ENCODE measurements at regions not wholly inside any gene's neighbourhood (a gene's known extent, or its start where the extent isn't known, plus 50 kb on each side); places are given as distances from the start of the nearest gene placed in this dataset.
A peak's percentile ranks its signal among the peaks of the same experiment; 100 is the strongest.

DNA sequence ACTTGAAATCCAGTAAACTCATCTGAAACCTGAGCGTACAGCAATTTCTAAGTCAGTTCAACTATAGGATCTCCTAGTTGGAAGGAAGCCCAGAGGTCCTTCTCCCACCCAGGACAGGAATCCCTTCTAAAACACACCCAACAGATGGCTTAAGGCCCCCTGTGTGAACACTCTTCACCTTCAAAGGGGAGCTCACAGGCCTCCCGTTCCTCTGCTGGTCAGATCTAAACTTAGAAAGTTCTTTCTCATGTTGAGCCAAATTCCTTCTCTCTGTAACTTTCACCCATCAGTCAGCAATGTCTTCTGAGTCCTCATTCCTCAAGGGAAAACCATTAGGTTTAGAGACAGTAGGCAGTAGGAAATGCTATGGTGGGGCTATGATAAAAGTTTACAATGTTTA is 355.2 kb downstream of the PCNX1 start:
- DNase-seq = no peak
- intact Hi-C loops (cut with DNase I, micrococcal nuclease) = no loop called here
- ATAC-seq = no peak

DNA sequence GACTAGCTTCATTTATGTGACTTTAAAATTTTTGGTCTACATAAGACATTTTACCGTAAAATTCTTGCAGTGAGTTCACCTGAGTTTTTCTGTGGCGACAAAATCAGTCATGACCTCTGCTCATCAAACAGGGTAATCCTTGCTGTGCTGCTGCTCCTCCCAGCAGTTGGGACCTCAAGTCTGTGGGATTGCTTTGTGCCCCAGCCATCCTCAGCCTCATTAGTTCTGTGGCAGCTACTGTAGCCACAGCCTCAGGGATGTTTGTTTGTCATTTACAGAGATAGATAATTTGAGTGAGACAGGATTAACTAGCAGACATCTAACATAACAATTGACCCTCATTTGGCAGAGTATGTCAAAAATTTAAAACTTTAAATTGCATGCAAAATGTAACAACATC is 357.0 kb downstream of the PCNX1 start:
- DNase-seq (no peak), ATAC-seq (no peak)
- intact Hi-C loops (cut with DNase I, micrococcal nuclease) = no loop called here

GRCh38 chr14:71267007-71267513 is 359.8 kb downstream of the PCNX1 start:
- no peak for ATAC-seq
- intact Hi-C loops (cut with DNase I, micrococcal nuclease) = no loop called here
- no peak for DNase-seq

DNA sequence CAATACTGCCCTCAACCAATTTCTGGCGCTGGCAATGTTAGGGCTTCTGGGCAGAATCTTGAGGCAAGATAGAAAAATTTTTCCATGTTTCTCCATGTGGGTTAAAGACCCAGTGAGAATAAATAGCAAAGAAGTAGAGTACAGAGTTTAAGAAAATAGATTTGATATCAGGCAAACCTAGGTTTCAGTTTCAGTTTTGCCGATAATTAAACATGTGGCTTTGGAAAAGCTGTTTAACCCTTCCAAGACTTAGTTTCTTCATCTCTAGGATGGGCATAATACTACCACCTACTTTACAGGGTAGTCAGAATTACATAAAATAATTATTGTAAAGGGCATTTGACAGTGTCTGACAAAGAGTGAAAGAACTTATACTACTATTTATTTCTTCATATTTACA is 360.4 kb downstream of the PCNX1 start:
- intact Hi-C loops (cut with DNase I, micrococcal nuclease) = no loop called here

GRCh38 chr14:71270111-71270510 is 362.9 kb downstream of the PCNX1 start:
- ATAC-seq = no peak
- intact Hi-C loops (cut with DNase I, micrococcal nuclease) = no loop called here
- no peak for DNase-seq

More for the DNA sequence above, 360.4 kb downstream of the PCNX1 start:
- DNase-seq (no peak), ATAC-seq (peak; percentile 40)

GRCh38 chr14:71271166-71271945 is 364.1 kb downstream of the PCNX1 start:
- ATAC-seq (no peak), DNase-seq (no peak)
- intact Hi-C loops (cut with DNase I, micrococcal nuclease) = no loop called here

GRCh38 chr14:71273366-71273765 is 366.1 kb downstream of the PCNX1 start:
- no peak for DNase-seq
- intact Hi-C loops (cut with DNase I, micrococcal nuclease) = no loop called here
- ATAC-seq = no peak

DNA sequence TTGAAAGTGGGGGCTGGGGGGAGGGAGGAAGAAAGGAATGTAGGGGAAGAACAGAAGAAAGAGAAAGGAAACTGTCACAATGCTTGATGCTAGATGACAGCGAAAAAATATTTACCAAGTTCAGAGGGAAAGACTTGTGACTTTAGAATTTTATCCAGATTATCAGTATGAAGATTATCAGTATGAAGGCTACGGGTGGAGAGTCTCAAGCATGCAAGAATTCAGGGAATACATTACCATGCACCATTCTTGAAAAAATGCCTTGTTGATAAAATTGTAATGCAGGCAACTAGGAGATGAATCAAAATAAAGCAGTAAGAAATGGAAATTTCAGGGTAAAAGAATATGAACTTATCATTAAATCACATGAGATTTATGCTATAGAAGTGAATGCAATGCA is 376.8 kb downstream of the PCNX1 start:
- DNase-seq = no peak
- ATAC-seq = no peak
- intact Hi-C loops (cut with DNase I, micrococcal nuclease) = no loop called here

GRCh38 chr14:71286126-71286525 is 378.9 kb downstream of the PCNX1 start:
- no peak for ATAC-seq
- intact Hi-C loops (cut with DNase I, micrococcal nuclease) = no loop called here
- DNase-seq = no peak

- no peak for ATAC-seq
- intact Hi-C loops (cut with DNase I, micrococcal nuclease) = no loop called here
- no peak for DNase-seq
Observed at GRCh38 chr14:71287567-71287966, 380.3 kb downstream of the PCNX1 start.

DNA sequence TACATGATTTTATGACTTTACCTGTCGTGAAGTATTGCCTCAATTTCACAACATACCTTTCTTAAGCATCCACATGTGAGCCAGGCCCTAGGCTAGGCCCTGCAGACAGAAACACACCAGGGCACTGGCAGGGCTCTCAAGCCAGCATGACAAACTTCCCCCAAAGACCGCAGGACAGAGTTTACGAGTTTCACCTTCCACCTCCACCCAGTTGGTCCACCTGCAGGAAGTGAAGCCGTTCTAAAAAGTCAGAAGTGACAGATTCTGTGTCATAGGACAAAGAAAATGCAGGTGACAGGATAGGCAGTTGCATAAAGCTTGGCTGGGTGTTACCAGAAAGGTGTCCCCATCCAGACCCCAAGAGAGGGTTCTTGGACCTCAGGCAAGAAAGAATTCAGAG is 382.3 kb downstream of the PCNX1 start:
- ATAC-seq = peak; percentile 92
- intact Hi-C loops (cut with DNase I, micrococcal nuclease) = no loop called here
- DNase-seq = peak; percentile 31 to 63

- no peak for DNase-seq
- ATAC-seq = peak; percentile 24
- intact Hi-C loops (cut with DNase I, micrococcal nuclease) = no loop called here
Observed at GRCh38 chr14:71290301-71290700, 383.0 kb downstream of the PCNX1 start.

DNA sequence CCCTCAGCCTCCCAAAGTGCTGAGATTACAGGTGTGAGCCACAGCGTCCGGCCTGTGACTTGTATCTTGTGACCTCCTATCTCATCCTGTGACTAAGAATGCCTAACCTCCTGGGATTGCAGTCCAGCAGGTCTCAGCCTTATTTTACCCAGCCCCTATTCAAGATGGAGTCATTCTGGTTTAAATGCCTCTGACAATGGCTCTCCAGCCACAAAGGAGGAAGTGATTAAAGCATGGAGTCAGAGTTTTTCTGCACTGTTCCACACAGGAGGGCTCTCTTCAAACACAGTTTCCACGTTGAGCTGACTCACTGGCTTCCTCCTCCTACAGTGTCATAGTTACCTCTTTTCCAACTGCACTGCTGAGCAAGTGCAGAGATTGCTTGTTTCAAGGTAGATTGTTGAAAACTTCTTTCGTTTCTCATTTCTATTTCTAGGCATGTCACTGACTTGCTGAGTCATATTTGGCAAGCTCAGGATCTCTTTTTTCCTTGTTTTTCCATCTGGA is 383.8 kb downstream of the PCNX1 start:
- intact Hi-C loops (cut with DNase I, micrococcal nuclease) = no loop called here
- no peak for DNase-seq
- peak; percentile 51 for ATAC-seq

DNA sequence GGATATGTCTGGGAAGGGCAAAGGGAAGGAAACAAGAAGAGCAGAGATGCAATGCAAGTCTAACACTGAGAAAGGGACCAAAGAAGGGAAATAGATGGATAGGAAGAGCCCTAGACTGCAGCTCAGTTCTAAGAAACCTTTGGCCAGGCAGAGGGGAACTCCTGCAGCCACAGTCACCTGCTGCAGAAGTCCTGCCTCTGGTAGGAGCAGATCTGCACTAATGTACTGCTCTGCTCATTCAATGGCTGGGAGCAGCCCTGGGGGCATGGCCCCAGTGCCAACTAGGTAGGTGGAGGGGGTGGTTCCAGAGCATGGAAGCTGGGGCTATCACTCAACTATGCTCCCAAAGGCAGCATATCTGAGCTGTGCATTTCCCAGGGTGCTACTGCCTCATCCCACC is 388.9 kb downstream of the PCNX1 start:
- intact Hi-C loops (cut with DNase I, micrococcal nuclease) = no loop called here
- ATAC-seq = no peak
- no peak for DNase-seq

- ATAC-seq (no peak), DNase-seq (no peak)
- intact Hi-C loops (cut with DNase I, micrococcal nuclease) = no loop called here
Observed at GRCh38 chr14:71300566-71301330, 393.5 kb downstream of the PCNX1 start.

GRCh38 chr14:71301611-71302010 is 394.4 kb downstream of the PCNX1 start:
- ATAC-seq = no peak
- DNase-seq = no peak
- intact Hi-C loops (cut with DNase I, micrococcal nuclease) = no loop called here

DNA sequence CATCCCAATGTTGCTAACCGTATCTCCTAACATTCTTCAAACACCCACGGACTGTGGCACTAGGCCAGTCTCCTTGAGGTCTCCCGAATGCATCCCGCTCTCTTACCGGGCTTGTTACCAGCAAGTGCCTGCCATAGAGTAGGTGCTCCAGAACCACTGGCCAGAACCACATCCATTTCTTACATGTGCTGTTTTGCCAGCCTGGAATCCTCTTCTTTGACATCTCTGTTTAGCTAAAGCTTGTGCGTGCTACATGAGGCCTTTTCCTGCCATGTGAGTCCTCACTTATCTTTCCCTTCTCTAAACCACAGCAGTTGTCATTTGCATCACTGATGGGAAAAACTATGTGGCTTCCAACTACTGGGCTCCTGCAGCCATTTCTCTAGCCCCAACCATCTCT is 397.4 kb downstream of the PCNX1 start:
- intact Hi-C loops (cut with DNase I, micrococcal nuclease) = no loop called here
- DNase-seq (no peak), ATAC-seq (no peak)

- DNase-seq = no peak
- intact Hi-C loops (cut with DNase I, micrococcal nuclease) = no loop called here
- no peak for ATAC-seq
Observed at GRCh38 chr14:71308671-71309070, 401.4 kb downstream of the PCNX1 start.

DNA sequence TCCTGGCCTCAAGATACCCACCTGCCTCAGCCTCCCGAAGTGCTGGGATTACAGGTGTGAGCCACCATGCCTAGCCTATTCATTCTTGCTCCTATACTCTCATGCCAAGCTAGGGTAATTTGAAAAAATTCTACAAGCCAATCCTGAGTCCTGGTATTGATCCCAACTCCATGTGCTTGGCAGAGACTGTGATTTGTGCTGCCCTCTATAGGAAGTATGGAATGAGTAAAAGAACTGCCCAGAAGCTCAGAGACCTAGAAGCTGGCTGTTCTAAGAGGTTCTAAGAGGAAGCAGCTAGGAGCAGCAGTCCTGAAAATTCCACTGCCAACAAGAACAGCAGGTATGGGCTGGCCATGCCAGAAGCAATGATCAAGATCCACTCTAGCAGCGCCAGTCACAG is 402.5 kb downstream of the PCNX1 start:
- peak; percentile 60 for ATAC-seq
- intact Hi-C loops (cut with DNase I, micrococcal nuclease) = loop anchor here in 1 of 2 donors (10.0 kb wide), 1 partner anchor 155 kb away; no protein-coding TSS in a partner anchor
- DNase-seq = no peak

DNA sequence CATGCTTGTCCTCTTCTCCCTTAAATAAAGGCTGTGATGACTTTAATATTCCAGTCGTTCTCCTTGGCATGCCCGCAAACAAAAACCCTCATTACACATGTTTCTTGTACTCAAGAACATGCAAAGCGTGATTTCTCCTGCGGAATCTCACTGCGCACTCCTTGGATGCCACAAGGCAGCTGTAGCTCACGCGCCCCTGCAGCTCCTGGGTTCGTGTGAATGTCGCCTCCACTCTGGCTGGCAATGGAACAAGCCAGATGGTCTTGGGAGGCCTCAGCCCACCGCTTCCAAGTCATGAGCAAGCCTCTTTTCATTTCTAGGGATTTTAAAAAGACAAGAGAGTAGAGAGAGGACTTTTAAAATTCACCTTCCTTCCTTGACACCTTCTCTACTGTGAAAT is 403.8 kb downstream of the PCNX1 start:
- ATAC-seq (no peak), DNase-seq (no peak)
- intact Hi-C loops (cut with DNase I, micrococcal nuclease) = loop anchor here in 1 of 2 donors (10.0 kb wide), 1 partner anchor 156 kb away; no protein-coding TSS in a partner anchor
